Osteocyte (in vitro differentiated cells): ENCODE measurements at regions not wholly inside any gene's neighbourhood (a gene's known extent, or its start where the extent isn't known, plus 50 kb on each side); places are given as distances from the start of the nearest gene placed in this dataset.

Experiments used
- DNase-seq: peaks from one replicate; pipeline ENCODE4 v3.0.0; 2021; ENCODE audit warnings: mixed read lengths; ENCODE audit not compliant: unreplicated experiment; ENCODE audit errors: extremely low spot score
- H3K27ac Mint-ChIP-seq: one replicate; pipeline ENCODE4 v1.8.0; 2021; ENCODE audit warnings: mild to moderate bottlenecking, mixed read lengths; ENCODE audit not compliant: unreplicated experiment
- H3K27me3 Mint-ChIP-seq: one replicate; pipeline ENCODE4 v1.8.0; 2021; ENCODE audit warnings: mixed read lengths; ENCODE audit not compliant: unreplicated experiment
- H3K36me3 Mint-ChIP-seq: one replicate; pipeline ENCODE4 v1.8.0; 2021; ENCODE audit warnings: mixed read lengths; ENCODE audit not compliant: unreplicated experiment
- H3K4me1 Mint-ChIP-seq: one replicate; pipeline ENCODE4 v1.8.0; 2021; ENCODE audit warnings: mixed read lengths; ENCODE audit not compliant: unreplicated experiment
- H3K4me3 Mint-ChIP-seq: one replicate; pipeline ENCODE4 v1.8.0; 2021; ENCODE audit warnings: mild to moderate bottlenecking, moderate library complexity, mixed read lengths; ENCODE audit not compliant: unreplicated experiment
- H3K9me3 Mint-ChIP-seq: one replicate; pipeline ENCODE4 v1.8.0; 2021; ENCODE audit warnings: mixed read lengths; ENCODE audit not compliant: unreplicated experiment
- CTCF ChIP-seq: fragments of 200-600 bp; sonication (generic); IDR thresholded peaks from 2 replicates; pipeline ENCODE4 v1.5.0; 2021; ENCODE audit warnings: antibody characterized with exemption, mild to moderate bottlenecking, moderate library complexity

GRCh38 chr7:68244389-68244788, 1247.8 kb downstream of the TYW1 start:
- Mint-ChIP-seq H3K36me3 (no peaks in the 10 kb centered on the region), H3K4me1 (no peaks in the 10 kb centered on the region), H3K4me3 (no peak overlapping the region), H3K27me3 (no peaks in the 10 kb centered on the region), H3K9me3 (peaks cover 31% of the 10 kb centered on the region), H3K27ac (no peak overlapping the region)
- no peak for TF ChIP-seq CTCF
- no peak for DNase-seq

GRCh38 chr7:68245688-68246087, 1249.1 kb downstream of the TYW1 start:
- H3K9me3 Mint-ChIP-seq: peaks cover 29% of the 10 kb centered on the region
- no peak overlapping the region for H3K27ac Mint-ChIP-seq
- H3K4me3 Mint-ChIP-seq: no peak overlapping the region
- H3K27me3 Mint-ChIP-seq: no peaks in the 10 kb centered on the region
- no peak for DNase-seq
- H3K36me3 Mint-ChIP-seq: no peaks in the 10 kb centered on the region
- no peaks in the 10 kb centered on the region for H3K4me1 Mint-ChIP-seq
- no peak for TF ChIP-seq CTCF

GRCh38 chr7:68246189-68246633, 1249.6 kb downstream of the TYW1 start:
- Mint-ChIP-seq H3K27me3 (no peaks in the 10 kb centered on the region), H3K36me3 (no peaks in the 10 kb centered on the region), H3K4me3 (no peak overlapping the region), H3K4me1 (no peaks in the 10 kb centered on the region), H3K9me3 (peaks cover 24% of the 10 kb centered on the region), H3K27ac (no peak overlapping the region)
- DNase-seq: no peak
- no peak for TF ChIP-seq CTCF

- no peak overlapping the region for H3K27ac Mint-ChIP-seq
Measured at GRCh38 chr7:68247126-68247525, 1250.5 kb downstream of the TYW1 start.

GRCh38 chr7:68247571-68247970, 1250.9 kb downstream of the TYW1 start:
- no peak for TF ChIP-seq CTCF
- no peaks in the 10 kb centered on the region for H3K27me3 Mint-ChIP-seq
- no peak overlapping the region for H3K4me3 Mint-ChIP-seq
- H3K36me3 Mint-ChIP-seq: no peaks in the 10 kb centered on the region
- no peaks in the 10 kb centered on the region for H3K4me1 Mint-ChIP-seq
- no peak for DNase-seq
- peaks cover 30% of the 10 kb centered on the region for H3K9me3 Mint-ChIP-seq
- no peak overlapping the region for H3K27ac Mint-ChIP-seq

More at GRCh38 chr7:68247126-68247525, 1250.5 kb downstream of the TYW1 start:
- no peaks in the 10 kb centered on the region for H3K36me3 Mint-ChIP-seq
- H3K27me3 Mint-ChIP-seq: no peaks in the 10 kb centered on the region
- no peak for TF ChIP-seq CTCF
- H3K4me1 Mint-ChIP-seq: no peaks in the 10 kb centered on the region
- H3K4me3 Mint-ChIP-seq: no peak overlapping the region
- peaks cover 30% of the 10 kb centered on the region for H3K9me3 Mint-ChIP-seq
- no peak for DNase-seq
